ENCODE measurements at regions not wholly inside any gene's neighbourhood (a gene's known extent, or its start where the extent isn't known, plus 50 kb on each side); places are given as distances from the start of the nearest gene placed in this dataset.

DNA sequence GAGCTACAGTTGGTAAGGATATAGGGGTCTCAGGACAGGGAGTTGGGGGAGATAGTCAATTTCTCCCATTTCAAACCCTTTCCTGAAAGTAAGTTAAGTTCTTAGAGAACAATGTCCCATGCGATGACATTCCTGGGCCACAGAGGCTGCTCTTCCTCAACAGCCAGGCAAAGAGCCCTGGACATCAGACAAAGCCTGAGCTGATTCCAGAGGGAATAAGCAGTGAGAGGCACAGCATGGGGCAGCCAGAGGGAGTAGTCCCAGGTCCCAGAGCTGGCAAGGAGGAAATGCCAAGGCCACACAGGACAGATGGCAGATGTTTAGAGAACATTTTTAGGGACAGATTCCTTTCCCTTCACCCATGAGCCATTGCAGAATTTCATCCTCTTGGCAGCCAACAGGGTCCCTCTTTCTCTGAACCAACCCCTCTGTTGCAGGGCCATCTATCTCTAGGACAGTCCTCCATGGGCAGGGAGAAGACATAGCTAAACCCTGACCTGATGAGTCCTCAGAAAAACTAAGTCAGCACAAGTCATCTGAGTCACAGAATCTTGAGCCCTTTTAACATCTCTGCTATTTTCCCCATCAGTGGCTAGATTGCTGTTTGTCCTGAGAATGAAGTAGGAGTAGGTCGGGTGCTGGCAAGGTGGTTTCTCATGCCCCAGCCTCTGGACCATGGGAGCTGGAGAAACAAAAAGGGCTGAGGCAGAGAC, 60.3 kb upstream of the CALM2 start:
- no peak for DNase-seq

DNA sequence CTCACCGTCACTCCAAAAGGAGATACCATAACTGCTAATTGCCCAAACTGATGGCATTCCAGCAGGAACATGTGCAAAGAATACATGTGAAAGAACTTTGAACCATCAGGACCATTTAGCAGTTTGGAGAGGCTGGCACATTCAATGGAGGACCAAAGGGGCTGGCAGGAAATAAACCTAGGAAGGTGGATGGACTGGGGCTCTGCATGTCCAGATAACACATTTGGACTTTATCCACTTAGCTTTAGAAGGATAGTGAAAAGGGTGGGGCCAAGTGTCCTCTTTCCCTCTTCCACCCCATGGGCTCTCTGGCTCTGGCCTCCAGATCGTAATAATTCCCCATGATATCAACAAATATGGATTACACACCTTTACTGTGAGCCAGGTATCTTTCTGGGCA, 58.8 kb upstream of the CALM2 start:
- no peak for DNase-seq

- no peak for DNase-seq
Measured at GRCh38 chr2:47234456-47234855, 58.1 kb upstream of the CALM2 start.

DNA sequence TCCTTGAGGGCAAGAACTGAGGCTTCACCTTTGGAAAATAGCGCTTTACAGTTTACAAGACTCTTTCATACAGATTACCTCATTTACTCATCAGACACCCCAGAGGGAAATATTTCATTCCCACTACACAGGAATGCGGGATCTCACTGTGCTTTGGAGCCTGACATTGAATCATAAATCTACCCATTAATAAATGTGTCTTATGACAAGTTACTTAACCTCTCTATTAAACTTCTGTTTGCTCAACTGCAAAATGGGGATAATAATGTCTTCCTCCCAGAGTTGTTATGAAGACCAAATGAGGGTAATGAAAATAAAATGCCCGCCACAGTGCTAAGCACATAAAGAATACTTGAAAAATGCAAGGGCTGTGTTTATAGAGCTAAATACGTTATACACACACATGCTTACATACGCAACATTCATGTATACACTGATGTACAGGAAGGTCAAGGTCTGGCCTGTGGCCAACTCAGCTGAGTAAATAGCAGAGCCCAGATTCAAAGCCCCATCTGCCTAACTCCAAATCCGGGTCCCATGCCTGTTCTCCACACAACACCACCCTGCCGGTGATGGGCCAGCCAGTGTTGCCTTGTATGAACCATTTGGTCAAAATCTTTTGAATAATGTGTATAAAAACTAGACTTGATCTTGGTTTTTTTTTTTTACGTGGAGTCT, 56.6 kb upstream of the CALM2 start:
- DNase-seq: no peak

DNA sequence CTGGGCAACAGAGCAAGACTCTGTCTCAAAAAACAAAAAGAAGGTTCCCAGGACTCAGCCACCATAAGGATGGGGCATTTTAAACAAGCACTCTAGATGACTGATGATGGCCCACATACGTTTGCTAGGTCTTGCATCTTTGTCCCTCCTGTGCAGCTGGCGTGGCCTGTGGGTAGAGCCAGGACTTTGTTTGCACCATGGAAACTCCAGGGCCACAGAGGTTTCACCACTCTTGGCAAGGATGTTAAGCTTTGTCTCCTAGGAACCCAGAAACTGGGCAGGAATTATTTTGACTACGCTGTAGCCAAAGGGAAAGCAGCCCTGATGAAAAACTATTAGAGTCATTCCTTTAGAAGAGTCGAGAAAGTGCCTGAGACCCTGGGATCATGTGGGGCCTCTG, 54.1 kb upstream of the CALM2 start:
- DNase-seq: peak; percentile 51

DNA sequence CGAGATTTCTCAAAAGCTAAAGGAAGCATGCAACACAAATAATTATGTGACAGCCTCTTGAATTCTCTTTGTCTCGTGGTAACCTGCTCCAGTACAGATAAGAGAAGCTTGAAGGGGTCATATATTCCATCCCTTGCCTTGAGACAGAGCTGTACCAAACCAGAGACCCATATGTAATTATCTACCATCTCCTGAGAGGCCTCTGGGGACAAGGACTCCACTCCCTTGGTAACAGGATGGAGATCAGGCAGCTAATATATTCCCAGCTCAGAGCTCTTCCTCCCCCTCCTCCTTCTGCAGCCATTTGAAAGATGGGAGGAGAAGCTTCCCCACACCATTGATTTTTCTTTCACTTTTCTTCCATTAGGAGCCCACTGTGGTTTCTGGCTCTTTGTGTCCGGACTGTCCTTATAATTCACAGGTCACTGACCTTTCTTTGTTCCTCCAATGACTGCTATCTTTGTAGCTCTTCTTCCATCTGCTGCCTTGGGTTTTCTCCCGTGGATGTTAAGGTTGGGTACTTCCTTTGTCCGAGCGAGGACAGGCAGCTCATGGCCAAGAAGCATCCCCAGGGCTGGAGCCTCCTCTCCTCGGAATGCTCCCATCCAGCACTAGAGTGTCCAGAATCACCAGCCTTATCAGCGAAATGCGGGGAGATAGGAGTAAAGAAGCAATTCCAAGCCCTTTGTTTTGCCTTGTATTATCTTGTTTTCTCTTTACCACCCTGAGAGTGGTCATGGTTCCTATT, 51.4 kb upstream of the CALM2 start:
- DNase-seq: no peak

DNA sequence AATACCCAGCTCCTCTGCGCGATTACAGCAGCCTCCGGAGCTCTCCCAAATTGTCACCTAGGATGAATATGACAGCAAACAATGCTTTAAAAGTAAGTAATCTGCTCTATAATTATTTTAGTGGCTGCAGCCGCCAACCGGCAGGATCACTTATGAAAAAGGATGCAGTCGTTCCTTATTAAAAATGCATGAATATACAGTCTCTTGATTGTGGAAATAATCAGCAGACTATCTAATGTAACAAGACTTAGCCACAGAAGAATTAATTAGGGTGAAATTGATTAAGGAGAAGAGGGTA, 50.6 kb upstream of the CALM2 start:
- DNase-seq: no peak

DNA sequence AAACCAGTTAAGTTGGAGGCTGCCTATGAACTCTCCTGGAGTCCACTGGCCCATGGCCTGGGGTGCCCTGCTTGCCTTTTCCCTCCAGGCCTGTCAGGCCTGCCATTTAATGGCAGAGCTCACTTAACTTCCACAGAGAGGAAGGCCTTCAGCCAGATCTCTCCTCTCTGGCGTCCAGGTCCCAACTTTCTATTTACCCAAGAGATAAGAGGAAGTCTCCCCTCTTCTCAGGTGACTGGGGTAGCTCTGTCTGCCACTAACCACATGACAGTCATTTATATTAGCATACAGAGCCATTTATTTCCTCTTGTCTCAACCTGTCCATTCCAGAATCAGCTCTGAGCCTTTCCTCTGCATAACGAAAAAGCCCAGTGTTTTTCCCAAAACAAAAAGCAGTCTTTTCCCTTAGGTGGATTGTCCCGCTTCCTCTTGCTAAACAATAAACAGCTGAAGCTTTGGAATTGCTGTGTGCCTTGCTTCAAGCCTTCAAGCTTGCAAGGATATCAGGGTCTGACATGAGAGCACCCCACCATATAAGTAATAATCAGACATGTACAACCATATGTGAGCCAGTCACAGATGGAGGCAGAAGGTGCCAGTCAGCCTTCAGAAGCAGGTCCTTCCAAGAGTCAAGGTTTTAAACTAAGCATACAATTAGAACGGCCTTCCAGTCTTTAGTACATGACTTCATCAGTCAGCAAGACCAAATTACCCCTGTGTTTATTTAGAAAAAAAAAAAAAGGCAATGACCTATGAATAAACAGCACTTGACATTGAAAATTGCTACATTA, 50.0 kb upstream of the CALM2 start:
- DNase-seq: no peak
